Anterior cingulate cortex (tissue), 58 donors: ENCODE measurements at regions not wholly inside any gene's neighbourhood (a gene's known extent, or its start where the extent isn't known, plus 50 kb on each side); places are given as distances from the start of the nearest gene placed in this dataset.

Source experiments
- DNase-seq, 58 donors: peaks; one replicate each; lab custom pipeline; 2025; lab: John Stamatoyannopoulos, UW

- DNase-seq = peak in 6 of 58 donors; percentile 5 to 38 (median 18)
Observed at GRCh38 chr2:39608686-39609441, 56.9 kb upstream of the TMEM178A start.

- no peak for DNase-seq
Observed at GRCh38 chr2:39609917-39610316, 55.8 kb upstream of the TMEM178A start.

- DNase-seq = no peak
Observed at GRCh38 chr2:39615675-39616074, 50.0 kb upstream of the TMEM178A start.
